Upper lobe of right lung (tissue), 1 donor: ENCODE measurements at regions not wholly inside any gene's neighbourhood (a gene's known extent, or its start where the extent isn't known, plus 50 kb on each side); places are given as distances from the start of the nearest gene placed in this dataset.

Experiments
- ATAC-seq: fragments of 200-7000 bp; cut with Tn5 transposase; one replicate; pipeline ENCODE4 v1.9.1; 2020; ENCODE audit warnings: mild to moderate bottlenecking, moderate library complexity
- DNase-seq: peaks from one replicate; pipeline ENCODE4 v3.0.0-alpha.2; 2020
- H3K27ac ChIP-seq: fragments of 200-600 bp; one replicate; pipeline ENCODE4 v1.8.0; 2022
- H3K27me3 ChIP-seq: fragments of 200-600 bp; one replicate; pipeline ENCODE4 v1.8.0; 2022; ENCODE audit warnings: mild to moderate bottlenecking
- H3K36me3 ChIP-seq: fragments of 200-600 bp; one replicate; pipeline ENCODE4 v1.8.0; 2022
- H3K4me1 ChIP-seq: fragments of 200-600 bp; one replicate; pipeline ENCODE4 v1.8.0; 2022
- H3K4me3 ChIP-seq: fragments of 200-600 bp; one replicate; pipeline ENCODE4 v1.8.0; 2022; ENCODE audit warnings: mild to moderate bottlenecking
- H3K9me3 ChIP-seq: fragments of 200-600 bp; one replicate; pipeline ENCODE4 v1.8.0; 2022
- intact Hi-C: fragments of 100-400 bp; cut with DNase I; formaldehyde crosslinking; loops from one replicate; pipeline ENCODE4 v1.11.0; 2022
- TF ChIP-seq, protein P1 (sequence below): fragments of 200-600 bp; IDR thresholded peaks from one replicate; pipeline ENCODE4 v1.8.0; 2022; ENCODE audit warnings: antibody characterized with exemption
- donor health status: DM: no; HTN: yes; CAD: no; lungs with severe emphysema.

DNA sequence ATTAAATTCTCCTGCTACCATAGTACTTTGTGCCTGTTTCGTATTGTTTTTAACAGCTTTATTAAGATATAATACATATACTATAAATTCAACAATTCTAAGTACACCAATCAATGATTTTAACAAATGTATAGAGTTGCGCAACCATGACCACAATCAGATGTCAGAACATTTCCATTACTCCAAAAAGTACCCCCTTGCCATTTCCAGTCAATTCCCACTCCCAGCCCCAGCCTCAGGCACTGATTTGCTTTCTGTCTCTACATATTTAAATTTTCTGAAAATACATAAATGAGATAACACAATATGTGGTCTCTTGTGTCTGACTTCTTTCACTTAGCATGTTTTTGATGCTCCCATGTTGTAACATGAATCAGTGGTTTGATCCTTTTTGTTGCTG is 193.9 kb downstream of the FIGN start:
- no peaks in the 10 kb centered on the region for H3K4me1 ChIP-seq
- H3K27me3 ChIP-seq, result no peaks in the 10 kb centered on the region
- no peak overlapping the region for H3K27ac ChIP-seq
- ATAC-seq, result no peak
- H3K4me3 ChIP-seq, result no peak overlapping the region
- intact Hi-C loops, result no loop called here
- TF ChIP-seq, protein P1, sequence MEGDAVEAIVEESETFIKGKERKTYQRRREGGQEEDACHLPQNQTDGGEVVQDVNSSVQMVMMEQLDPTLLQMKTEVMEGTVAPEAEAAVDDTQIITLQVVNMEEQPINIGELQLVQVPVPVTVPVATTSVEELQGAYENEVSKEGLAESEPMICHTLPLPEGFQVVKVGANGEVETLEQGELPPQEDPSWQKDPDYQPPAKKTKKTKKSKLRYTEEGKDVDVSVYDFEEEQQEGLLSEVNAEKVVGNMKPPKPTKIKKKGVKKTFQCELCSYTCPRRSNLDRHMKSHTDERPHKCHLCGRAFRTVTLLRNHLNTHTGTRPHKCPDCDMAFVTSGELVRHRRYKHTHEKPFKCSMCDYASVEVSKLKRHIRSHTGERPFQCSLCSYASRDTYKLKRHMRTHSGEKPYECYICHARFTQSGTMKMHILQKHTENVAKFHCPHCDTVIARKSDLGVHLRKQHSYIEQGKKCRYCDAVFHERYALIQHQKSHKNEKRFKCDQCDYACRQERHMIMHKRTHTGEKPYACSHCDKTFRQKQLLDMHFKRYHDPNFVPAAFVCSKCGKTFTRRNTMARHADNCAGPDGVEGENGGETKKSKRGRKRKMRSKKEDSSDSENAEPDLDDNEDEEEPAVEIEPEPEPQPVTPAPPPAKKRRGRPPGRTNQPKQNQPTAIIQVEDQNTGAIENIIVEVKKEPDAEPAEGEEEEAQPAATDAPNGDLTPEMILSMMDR, result no peak
- no peaks in the 10 kb centered on the region for H3K9me3 ChIP-seq
- no peaks in the 10 kb centered on the region for H3K36me3 ChIP-seq
- no peak for DNase-seq

DNA sequence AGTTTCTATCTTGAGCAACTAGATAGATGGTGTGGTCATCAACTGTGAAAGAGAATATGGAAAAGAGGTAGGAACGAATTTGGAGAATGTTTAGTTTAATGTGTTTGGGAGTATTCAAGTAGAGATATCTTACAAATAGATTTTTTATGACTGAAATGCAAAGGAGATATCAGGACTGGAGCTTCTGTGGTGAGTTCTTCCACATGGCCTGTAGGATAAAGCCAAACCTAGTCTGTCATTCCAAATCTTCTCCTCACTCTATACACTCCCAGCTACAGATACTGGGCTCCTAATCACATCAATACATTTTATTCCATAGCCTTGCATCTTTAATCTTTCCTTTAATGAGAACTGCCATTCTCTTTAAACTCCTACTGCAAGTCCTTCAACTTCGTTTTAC is 194.3 kb downstream of the FIGN start:
- TF ChIP-seq, protein P1, result no peak
- Histone ChIP-seq H3K9me3 (no peaks in the 10 kb centered on the region), H3K27ac (no peak overlapping the region), H3K27me3 (no peaks in the 10 kb centered on the region), H3K36me3 (no peaks in the 10 kb centered on the region), H3K4me3 (no peak overlapping the region), H3K4me1 (no peaks in the 10 kb centered on the region)
- ATAC-seq (no peak), DNase-seq (no peak)
- intact Hi-C loops, result no loop called here

DNA sequence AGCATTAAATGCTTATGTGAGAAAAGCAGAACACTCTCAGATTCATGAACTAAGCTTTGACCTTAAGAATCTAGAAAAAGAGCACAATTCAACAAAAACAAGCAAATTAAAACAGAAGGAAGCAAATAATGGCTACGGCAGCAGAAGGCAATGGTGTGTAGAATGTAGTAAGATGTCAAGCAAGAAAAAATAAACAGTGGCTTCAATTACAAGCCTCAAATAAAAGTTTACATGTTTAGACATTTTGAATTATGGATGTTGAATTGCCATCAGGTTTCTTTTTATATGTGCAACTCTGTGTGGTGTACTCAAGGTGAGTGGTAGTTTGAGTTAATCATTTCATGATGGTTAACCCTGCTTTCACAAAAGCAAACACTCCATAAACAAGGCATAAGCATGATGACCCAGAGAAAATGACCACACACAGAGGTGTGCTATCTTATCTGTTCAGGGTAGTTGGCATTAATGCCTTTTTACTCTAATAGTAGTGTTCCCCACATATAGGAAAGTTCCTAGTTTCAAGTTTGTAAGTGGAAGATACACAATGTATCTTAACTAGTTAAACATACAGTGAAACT is 207.1 kb downstream of the FIGN start:
- H3K4me3 ChIP-seq, result no peak overlapping the region
- no peaks in the 10 kb centered on the region for H3K4me1 ChIP-seq
- DNase-seq, result no peak
- H3K9me3 ChIP-seq, result no peaks in the 10 kb centered on the region
- no peaks in the 10 kb centered on the region for H3K36me3 ChIP-seq
- TF ChIP-seq, protein P1, result no peak
- ATAC-seq, result no peak
- no peak overlapping the region for H3K27ac ChIP-seq
- intact Hi-C loops, result no loop called here
- H3K27me3 ChIP-seq, result no peaks in the 10 kb centered on the region

DNA sequence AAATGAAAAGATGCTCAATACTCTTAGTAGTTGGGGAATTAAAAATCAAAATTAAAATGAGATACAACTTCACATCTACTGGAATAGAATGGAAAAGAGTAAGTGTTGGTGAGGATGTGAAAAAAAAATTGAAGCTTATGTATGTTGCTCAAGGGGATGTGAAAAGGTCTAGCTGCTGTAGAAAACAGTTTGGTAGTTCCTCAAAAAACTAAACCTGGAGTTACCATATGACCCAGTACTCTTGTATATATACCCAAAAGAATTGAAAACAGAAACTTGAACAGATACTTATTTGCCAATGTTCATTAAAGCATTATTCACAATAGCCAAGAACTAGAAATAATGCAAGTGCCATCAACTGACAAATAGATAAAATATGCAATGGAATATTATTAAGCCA is 208.4 kb downstream of the FIGN start:
- TF ChIP-seq, protein P1, result no peak
- H3K27ac ChIP-seq, result no peak overlapping the region
- H3K9me3 ChIP-seq, result no peaks in the 10 kb centered on the region
- ATAC-seq (no peak), DNase-seq (no peak)
- H3K4me3 ChIP-seq, result no peak overlapping the region
- intact Hi-C loops, result no loop called here
- H3K4me1 ChIP-seq, result no peaks in the 10 kb centered on the region
- H3K27me3 ChIP-seq, result no peaks in the 10 kb centered on the region
- no peaks in the 10 kb centered on the region for H3K36me3 ChIP-seq

DNA sequence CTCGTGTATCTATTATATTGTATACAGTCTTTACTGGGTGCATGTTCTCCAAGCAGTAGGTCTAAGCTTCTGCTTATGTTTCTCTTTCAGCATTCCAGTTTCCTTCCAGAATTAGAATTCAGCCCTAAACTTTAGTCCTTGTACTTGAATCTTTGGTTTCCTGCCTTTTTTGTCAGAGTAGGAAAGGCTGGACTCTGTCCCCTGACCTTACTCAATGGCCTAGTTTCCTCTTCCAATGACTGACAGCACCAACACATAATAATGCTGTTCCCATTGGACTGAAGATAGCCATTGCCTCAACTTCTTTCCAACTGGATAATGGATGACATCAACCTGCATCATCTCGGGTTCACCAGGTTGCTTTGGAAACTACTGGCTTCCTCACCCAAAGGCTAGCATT is 217.0 kb downstream of the FIGN start:
- no peak overlapping the region for H3K4me3 ChIP-seq
- intact Hi-C loops, result no loop called here
- TF ChIP-seq, protein P1, result no peak
- no peak overlapping the region for H3K27ac ChIP-seq
- H3K27me3 ChIP-seq, result no peaks in the 10 kb centered on the region
- DNase-seq, result no peak
- H3K36me3 ChIP-seq, result no peaks in the 10 kb centered on the region
- H3K9me3 ChIP-seq, result no peaks in the 10 kb centered on the region
- no peak for ATAC-seq
- H3K4me1 ChIP-seq, result no peaks in the 10 kb centered on the region

DNA sequence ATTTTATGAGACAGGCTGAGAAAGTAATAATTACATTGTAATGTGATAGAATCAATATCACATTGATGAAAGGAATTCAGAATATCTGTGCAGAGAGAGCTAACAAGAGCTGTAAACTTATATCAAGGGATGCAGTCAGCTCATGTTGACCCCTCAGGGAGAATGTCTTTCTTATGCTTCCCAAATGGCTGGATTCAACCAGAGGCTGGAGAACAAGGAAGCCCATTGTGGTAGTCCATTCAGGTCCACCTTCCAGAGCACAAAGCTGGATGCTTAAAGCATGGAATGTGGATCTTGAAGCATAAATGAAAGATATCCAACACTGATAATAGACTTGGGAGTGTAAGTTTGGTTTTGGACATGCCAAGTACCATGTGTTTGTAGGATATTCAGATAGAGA is 220.0 kb downstream of the FIGN start:
- TF ChIP-seq, protein P1, result no peak
- no peak overlapping the region for H3K27ac ChIP-seq
- H3K36me3 ChIP-seq, result no peaks in the 10 kb centered on the region
- no peaks in the 10 kb centered on the region for H3K4me1 ChIP-seq
- intact Hi-C loops, result no loop called here
- no peaks in the 10 kb centered on the region for H3K27me3 ChIP-seq
- ATAC-seq (no peak), DNase-seq (no peak)
- no peaks in the 10 kb centered on the region for H3K9me3 ChIP-seq
- no peak overlapping the region for H3K4me3 ChIP-seq
